B cell (primary cell): ENCODE measurements at regions not wholly inside any gene's neighbourhood (a gene's known extent, or its start where the extent isn't known, plus 50 kb on each side); places are given as distances from the start of the nearest gene placed in this dataset.

Experiments used
- CTCF ChIP-seq: fragments of 200-600 bp; IDR thresholded peaks from one replicate; pipeline ENCODE4 v1.8.0; 2022; ENCODE audit warnings: antibody characterized with exemption, mild to moderate bottlenecking
- EZH2 ChIP-seq: IDR thresholded peaks from 2 replicates; pipeline ENCODE4 v1.6.1; 2012; ENCODE audit warnings: borderline replicate concordance, low read depth, mild to moderate bottlenecking, moderate library complexity, low read length; ENCODE audit not compliant: insufficient read depth, poor library complexity, severe bottlenecking

DNA sequence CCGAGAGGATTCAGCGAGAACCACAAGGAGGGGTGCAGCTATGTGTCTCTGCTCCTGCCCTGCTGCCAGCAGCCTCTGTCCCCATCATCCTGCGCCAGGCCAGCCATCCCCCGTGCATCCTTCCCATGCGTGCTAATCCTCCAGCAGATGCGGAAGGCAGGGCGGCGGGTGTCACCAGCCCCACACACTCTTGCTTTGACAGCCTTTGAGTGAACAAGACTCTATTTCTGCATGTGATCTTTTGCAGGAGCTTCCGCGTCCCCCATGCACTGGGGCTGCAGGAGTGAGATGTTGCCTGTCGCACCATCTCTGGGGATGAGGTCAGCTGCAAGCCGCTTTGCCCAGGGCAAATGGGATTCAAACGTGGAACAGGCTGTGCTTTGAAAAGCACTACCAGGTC lies 58.0 kb upstream of the OLFM1 start:
- TF ChIP-seq CTCF, result no peak
- TF ChIP-seq EZH2, result no peak
